ENCODE measurements at regions not wholly inside any gene's neighbourhood (a gene's known extent, or its start where the extent isn't known, plus 50 kb on each side); places are given as distances from the start of the nearest gene placed in this dataset.

DNA sequence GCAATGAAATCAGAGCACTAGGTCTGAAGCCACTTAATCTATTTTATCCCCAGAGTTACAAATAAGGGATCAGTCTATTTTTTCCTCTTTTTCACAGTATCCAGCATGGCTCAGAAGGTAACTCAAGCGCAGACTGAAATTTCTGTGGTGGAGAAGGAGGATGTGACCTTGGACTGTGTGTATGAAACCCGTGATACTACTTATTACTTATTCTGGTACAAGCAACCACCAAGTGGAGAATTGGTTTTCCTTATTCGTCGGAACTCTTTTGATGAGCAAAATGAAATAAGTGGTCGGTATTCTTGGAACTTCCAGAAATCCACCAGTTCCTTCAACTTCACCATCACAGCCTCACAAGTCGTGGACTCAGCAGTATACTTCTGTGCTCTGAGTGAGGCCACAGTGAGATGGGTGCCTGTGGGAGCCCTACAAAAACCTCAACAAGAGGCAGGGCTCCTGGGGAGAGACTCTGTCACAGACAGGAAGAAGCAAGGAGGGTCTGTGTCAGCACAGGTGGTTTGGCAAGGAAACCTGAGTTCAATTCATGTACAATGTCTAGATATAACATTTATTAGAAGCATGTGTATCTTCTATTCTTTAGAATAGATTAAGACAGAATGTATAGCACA, 334.3 kb upstream of the OR4E1 start:
- no peak for TF ChIP-seq CTCF (IDR thresholded peaks at IDR 0.05; ENCODE audit: insufficient read depth, low read length)
- TF ChIP-seq SPI1 (IDR thresholded peaks at IDR 0.05; ENCODE audit: borderline replicate concordance, low read depth) = no peak
- TF ChIP-seq REST (IDR thresholded peaks at IDR 0.05; ENCODE audit: insufficient replicate concordance, low read depth) = no peak
